Ascending aorta (tissue), 2 donors: ENCODE measurements at regions not wholly inside any gene's neighbourhood (a gene's known extent, or its start where the extent isn't known, plus 50 kb on each side); places are given as distances from the start of the nearest gene placed in this dataset.

Experiments used
- DNase-seq, 2 donors: peaks; one replicate each; pipeline ENCODE4 v3.0.0-alpha.2; 2019; ENCODE audit warnings: low spot score in 2 of 2
- H3K27ac ChIP-seq, 2 donors: fragments of 200-600 bp; sonication (generic); one replicate each; pipeline ENCODE4 v1.5.1; 2016 to 2017; ENCODE audit warnings: mild to moderate bottlenecking in 1 of 2
- H3K27me3 ChIP-seq: fragments of 200-600 bp; sonication (generic); one replicate; pipeline ENCODE4 v1.5.1; 2017
- H3K36me3 ChIP-seq, 2 donors: fragments of 200-600 bp; sonication (generic); one replicate each; pipeline ENCODE4 v1.5.1; 2016
- H3K4me1 ChIP-seq, 2 donors: fragments of 200-600 bp; sonication (generic); one replicate each; pipeline ENCODE4 v1.5.1; 2016 to 2017; ENCODE audit warnings: mild to moderate bottlenecking in 1 of 2
- H3K4me3 ChIP-seq, 2 donors: fragments of 200-600 bp; sonication (generic); one replicate each; pipeline ENCODE4 v1.5.1; 2016 to 2017; ENCODE audit warnings: mild to moderate bottlenecking in 1 of 2
- H3K9me3 ChIP-seq, 2 donors: fragments of 200-600 bp; sonication (generic); one replicate each; pipeline ENCODE4 v1.5.1; 2016
- CTCF ChIP-seq, 3 experiments: fragments of 200-600 bp in 2 of 3; fragments of 450-650 bp in 1 of 3; sonication (generic) in 2 of 3; IDR thresholded peaks; one replicate each; pipeline ENCODE4 v1.5.1; 2016 to 2019; ENCODE audit warnings: antibody characterized with exemption in 3 of 3, mild to moderate bottlenecking in 1 of 3, moderate library complexity in 1 of 3
- intact Hi-C: fragments of 100-400 bp; cut with DNase I; formaldehyde crosslinking; loops from one replicate; pipeline ENCODE4 v1.15.1; 2023

GRCh38 chr13:58721273-58721672 lies 1089.7 kb downstream of the PCDH17 start:
- Histone ChIP-seq H3K4me1 (no peaks in the 10 kb centered on the region), H3K27me3 (no peaks in the 10 kb centered on the region), H3K27ac (no peak overlapping the region), H3K9me3 (no peaks in the 10 kb centered on the region), H3K4me3 (no peak overlapping the region), H3K36me3 (no peaks in the 10 kb centered on the region)
- DNase-seq = no peak
- intact Hi-C loops = no loop called here
- TF ChIP-seq CTCF (IDR thresholded peaks at IDR 0.05) = no peak

- no peaks in the 10 kb centered on the region for H3K27me3 ChIP-seq
- H3K36me3 ChIP-seq = no peaks in the 10 kb centered on the region
- no peak overlapping the region for H3K4me3 ChIP-seq
- no peak for DNase-seq
- H3K27ac ChIP-seq = no peak overlapping the region
- TF ChIP-seq CTCF (IDR thresholded peaks at IDR 0.05) = no peak
- no peaks in the 10 kb centered on the region for H3K9me3 ChIP-seq
- no peaks in the 10 kb centered on the region for H3K4me1 ChIP-seq
- intact Hi-C loops = no loop called here
Measured at GRCh38 chr13:58728126-58728525, 1096.6 kb downstream of the PCDH17 start.

GRCh38 chr13:58729361-58729760 lies 1097.8 kb downstream of the PCDH17 start:
- H3K4me1 ChIP-seq = no peaks in the 10 kb centered on the region
- no peak for TF ChIP-seq CTCF (IDR thresholded peaks at IDR 0.05)
- intact Hi-C loops = no loop called here
- no peak overlapping the region for H3K4me3 ChIP-seq
- no peaks in the 10 kb centered on the region for H3K9me3 ChIP-seq
- no peaks in the 10 kb centered on the region for H3K27me3 ChIP-seq
- DNase-seq = no peak
- H3K27ac ChIP-seq = no peak overlapping the region
- H3K36me3 ChIP-seq = no peaks in the 10 kb centered on the region

GRCh38 chr13:58744686-58745085 lies 1113.1 kb downstream of the PCDH17 start:
- no peak for TF ChIP-seq CTCF (IDR thresholded peaks at IDR 0.05)
- no peaks in the 10 kb centered on the region for H3K27me3 ChIP-seq
- intact Hi-C loops = no loop called here
- no peak for DNase-seq
- H3K4me3 ChIP-seq = no peak overlapping the region
- no peaks in the 10 kb centered on the region for H3K36me3 ChIP-seq
- H3K27ac ChIP-seq = no peak overlapping the region
- no peaks in the 10 kb centered on the region for H3K4me1 ChIP-seq
- no peaks in the 10 kb centered on the region for H3K9me3 ChIP-seq

GRCh38 chr13:58767566-58767965 lies 1136.0 kb downstream of the PCDH17 start:
- no peaks in the 10 kb centered on the region for H3K4me1 ChIP-seq

More at GRCh38 chr13:58767566-58767965, 1136.0 kb downstream of the PCDH17 start:
- no peak for DNase-seq
- H3K9me3 ChIP-seq = no peaks in the 10 kb centered on the region
- TF ChIP-seq CTCF (IDR thresholded peaks at IDR 0.05) = no peak
- no peaks in the 10 kb centered on the region for H3K36me3 ChIP-seq
- intact Hi-C loops = no loop called here
- no peak overlapping the region for H3K4me3 ChIP-seq
- H3K27me3 ChIP-seq = no peaks in the 10 kb centered on the region
- no peak overlapping the region for H3K27ac ChIP-seq
